ENCODE measurements at regions not wholly inside any gene's neighbourhood (a gene's known extent, or its start where the extent isn't known, plus 50 kb on each side); places are given as distances from the start of the nearest gene placed in this dataset.
A peak's percentile ranks its signal among the peaks of the same experiment; 100 is the strongest.

DNA sequence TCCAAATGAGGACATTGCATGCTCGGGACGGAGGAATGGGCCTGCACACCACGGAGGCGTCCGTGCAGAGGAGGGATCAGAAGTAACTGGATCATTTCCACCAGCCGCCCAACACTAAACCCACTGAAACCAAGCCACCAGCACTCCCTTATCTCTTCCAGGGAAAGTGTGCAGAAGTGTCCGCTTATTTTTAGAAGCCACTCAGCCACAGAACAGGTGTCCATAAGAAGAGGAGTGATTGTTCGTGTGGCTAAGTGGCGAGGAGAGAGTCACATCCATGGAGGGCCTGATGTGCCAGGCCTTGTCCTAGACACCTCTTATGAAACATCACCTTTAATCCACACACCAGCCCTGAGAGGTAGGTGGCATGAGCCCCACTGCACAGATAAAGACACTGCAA lies 407.9 kb upstream of the NPVF start:
- no peak for DNase-seq (ENCODE audit: low spot score)
- intact Hi-C loops (cut with DNase I), result no loop called here

GRCh38 chr7:25636871-25637283 lies 408.6 kb upstream of the NPVF start:
- intact Hi-C loops (cut with DNase I), result no loop called here
- no peak for DNase-seq (ENCODE audit: low spot score)

GRCh38 chr7:25638068-25638467 lies 409.8 kb upstream of the NPVF start:
- intact Hi-C loops (cut with DNase I), result no loop called here
- no peak for DNase-seq (ENCODE audit: low spot score)

DNA sequence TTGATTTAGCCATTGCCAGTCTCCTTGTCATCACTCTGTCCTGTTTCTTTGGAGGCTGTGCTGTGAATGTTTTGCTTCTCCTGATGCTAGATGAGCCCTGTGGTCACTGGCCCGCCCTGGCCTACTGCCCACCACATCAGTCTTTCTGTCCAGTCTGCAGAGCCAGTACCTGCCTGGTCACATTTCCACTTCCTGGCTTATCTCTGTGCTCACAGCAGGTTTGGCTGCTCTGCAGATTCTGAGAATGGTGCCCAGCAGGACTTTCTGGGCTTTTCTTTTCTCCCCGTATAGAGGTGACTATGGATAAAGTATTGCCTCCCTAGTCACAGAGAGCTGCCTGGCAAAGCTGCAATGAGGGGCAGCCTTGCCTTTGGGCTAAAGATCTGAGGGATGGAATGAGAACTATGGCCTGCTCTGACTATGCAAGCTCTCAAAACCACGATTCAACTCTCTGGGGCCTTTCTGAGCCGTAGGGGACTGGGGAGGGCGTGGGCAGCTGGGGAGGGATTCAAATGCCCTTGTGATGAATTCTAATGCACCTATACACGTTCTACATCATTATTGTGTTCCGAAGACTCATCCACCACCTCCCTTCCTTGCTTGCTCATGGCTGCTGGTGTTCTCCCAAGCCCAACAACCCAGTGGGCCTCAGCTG lies 410.4 kb upstream of the NPVF start:
- intact Hi-C loops (cut with DNase I), result no loop called here

GRCh38 chr7:25642849-25643248 lies 414.6 kb upstream of the NPVF start:
- intact Hi-C loops (cut with DNase I), result no loop called here
- no peak for DNase-seq (ENCODE audit: low spot score)

More for the DNA sequence above, 410.4 kb upstream of the NPVF start:
- no peak for DNase-seq (ENCODE audit: low spot score)

DNA sequence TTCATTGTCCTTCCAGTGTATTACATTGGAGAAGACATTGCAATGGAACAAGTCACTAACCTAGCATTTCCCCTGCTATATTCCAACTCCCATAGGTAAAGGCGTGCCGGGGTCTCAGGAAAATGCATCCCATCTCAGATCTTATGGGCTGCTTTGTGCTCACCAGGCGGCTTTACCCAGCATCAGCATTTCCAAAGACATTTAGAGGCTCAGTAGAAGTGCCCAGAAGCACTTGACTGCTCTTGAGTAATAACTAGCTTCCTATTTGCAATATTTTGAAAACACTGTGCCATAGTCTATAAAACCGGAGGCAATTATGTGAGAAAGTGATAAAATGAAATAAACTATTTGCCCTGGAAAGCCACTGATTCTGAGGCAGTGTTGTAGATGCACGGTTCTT lies 415.0 kb upstream of the NPVF start:
- no peak for DNase-seq (ENCODE audit: low spot score)
- intact Hi-C loops (cut with DNase I), result no loop called here

DNA sequence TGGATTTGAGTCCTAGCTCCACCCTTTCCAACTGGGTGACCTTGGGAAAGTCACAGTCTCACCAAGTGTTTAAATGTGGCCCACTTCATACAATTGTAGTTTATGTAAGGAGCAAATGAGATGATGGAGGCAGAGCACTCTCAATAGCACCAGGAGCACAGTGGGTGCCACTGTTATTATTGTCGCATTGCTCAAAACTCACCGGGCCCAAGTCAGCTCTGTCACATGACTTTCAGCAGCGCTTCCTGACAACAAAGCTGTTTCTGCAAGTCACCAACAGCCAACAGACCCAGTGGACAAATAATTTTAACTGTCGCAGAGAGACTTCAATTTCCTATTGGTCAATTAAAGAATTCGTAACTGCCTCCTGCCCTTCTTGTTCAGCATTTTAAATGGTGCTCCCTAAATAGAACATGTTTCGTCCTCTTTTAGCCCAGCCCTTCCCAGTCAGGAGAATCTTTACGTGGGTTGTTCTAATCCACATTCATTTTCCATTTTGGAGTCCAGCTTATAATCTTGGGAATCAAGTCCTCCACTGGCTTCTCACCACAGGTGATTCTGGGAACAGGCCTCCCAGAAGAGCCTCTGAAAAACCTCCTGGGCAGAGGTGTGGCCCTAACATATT lies 415.6 kb upstream of the NPVF start:
- intact Hi-C loops (cut with DNase I), result no loop called here
- DNase-seq (ENCODE audit: low spot score), result no peak

DNA sequence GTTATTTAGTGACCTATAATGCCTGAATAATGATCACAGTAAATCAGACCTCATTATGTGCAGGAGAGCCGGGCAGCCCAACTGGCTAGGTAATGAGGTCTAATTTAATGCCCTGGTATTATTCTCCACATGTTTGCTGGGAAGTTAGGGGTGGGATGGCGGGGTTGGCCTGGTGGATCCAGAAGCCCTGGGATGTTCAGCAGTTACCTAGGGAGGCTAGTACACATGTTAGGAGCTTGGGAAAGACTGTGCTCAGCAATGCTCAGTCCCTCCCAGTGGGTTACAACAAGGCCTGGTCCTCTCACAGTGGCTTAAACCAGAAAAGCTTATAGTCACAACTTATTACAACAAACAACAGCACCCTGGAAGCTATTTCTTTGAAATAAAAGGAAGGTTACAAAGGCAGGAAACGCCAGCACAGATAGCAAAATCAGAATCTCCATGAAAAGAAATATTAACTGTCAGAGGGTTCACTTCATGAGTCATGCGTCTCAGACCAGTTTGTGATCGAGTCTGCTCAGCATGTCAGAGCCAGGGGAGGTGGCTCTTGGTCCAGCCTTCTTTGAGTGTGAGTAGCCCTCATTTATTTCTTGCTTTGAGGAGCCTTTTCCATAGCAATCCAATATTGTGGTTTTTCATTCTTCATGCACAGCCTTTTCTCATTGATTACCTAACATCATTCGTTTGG lies 418.6 kb upstream of the NPVF start:
- DNase-seq (ENCODE audit: low spot score), result no peak
- intact Hi-C loops (cut with DNase I), result no loop called here

DNA sequence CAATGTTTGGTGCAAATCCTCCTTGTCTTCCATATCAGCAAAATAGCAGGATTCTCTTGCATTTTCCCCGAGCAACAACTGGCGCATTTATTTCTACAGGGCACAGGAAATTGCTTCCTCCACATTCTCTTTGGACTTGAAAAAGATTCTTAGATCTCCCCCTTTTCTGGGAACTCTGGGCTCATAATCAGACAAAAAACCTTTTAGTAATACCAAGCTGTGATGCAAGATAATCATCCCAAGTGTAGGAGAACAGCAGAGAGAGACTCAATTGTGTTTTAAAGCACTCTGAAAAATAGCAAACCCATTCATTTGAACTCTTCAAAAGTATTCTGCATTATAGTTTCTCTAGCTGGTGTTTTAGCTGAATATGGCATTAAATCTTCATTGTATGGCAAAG lies 419.6 kb upstream of the NPVF start:
- intact Hi-C loops (cut with DNase I), result no loop called here
- DNase-seq (ENCODE audit: low spot score), result no peak

DNA sequence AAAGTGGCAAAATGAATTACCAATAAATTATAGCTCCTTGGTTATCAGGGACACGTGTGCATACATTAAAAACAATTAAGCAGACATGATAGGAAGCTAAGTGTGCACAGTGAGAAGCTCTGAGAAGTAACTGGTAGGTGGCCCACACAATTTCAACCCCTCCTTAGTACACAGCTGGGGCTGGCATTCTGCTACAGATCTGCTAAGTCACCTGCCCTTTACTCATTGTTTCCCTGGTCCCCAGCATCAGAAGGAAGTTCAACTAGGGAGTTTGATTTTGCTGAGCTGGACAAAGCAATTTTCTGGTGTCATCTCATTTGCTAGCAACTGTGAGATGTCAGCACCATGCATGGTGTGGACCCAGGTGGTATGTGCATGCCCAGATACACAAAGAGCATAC lies 424.1 kb upstream of the NPVF start:
- intact Hi-C loops (cut with DNase I), result no loop called here
- DNase-seq (ENCODE audit: low spot score), result no peak

- intact Hi-C loops (cut with DNase I), result no loop called here
Measured at GRCh38 chr7:25653384-25653783, 425.1 kb upstream of the NPVF start.

DNA sequence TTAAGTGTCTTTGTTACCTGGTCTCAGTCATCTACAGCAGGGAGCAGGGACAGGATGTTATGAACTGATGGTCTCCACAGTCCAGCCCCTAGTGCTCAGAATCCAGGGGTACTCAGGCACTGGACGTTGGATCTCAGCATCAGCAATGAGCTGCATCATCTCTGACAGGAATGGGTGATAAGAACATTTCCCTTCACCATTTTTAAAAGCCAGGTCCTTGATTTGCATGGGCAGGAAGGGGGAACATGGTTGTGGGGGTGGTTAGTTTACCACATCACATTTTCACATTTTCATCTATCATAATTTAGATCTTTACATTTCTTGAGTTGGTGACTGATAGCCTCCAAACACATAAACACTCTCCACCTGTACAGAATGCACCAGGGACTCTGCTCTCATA lies 427.8 kb upstream of the NPVF start:
- no peak for DNase-seq (ENCODE audit: low spot score)
- intact Hi-C loops (cut with DNase I), result no loop called here

More at GRCh38 chr7:25653384-25653783, 425.1 kb upstream of the NPVF start:
- no peak for DNase-seq (ENCODE audit: low spot score)

DNA sequence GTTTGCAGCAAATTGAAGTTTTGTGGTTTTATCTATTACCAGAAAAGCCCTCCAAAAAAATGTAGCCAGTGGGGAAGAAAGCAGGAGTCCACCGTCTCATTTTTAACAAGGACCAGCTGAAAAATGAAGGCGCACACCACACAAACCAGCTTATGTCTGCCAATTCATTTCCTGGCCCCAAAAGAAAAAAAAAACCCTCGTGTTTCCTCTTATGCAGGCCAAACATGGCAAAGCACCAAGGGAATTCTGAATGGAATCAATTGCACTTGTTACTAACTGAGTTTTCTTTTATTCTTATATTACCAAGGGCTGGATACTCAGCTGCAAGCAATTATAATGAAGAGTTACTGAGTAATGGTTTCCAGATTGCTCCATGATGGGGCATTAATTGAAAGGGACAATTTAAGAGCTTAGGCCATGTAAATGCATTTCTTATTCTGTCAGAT lies 428.3 kb upstream of the NPVF start:
- intact Hi-C loops (cut with DNase I), result no loop called here
- no peak for DNase-seq (ENCODE audit: low spot score)

DNA sequence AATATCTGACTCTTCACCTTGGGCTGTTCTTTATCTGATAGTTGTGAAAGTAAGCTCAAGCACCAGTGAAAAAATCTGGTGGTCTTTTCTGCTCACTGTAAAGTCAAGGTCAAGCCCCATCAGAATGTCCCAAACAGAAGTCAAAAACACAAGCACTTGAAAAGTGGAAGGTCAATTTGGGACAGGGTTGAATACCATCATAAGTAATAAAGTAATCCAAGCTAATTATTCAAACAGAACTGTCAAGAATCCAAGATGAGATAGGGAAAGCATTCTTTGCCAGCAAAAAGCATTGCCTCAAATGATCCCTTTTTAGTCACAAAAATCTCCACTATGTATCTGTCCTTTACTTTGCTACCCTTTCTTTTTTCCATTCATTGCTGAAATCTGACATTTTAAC lies 430.1 kb upstream of the NPVF start:
- intact Hi-C loops (cut with DNase I), result no loop called here

GRCh38 chr7:25659841-25660240 lies 431.6 kb upstream of the NPVF start:
- no peak for DNase-seq (ENCODE audit: low spot score)
- intact Hi-C loops (cut with DNase I), result loop anchor here (10.0 kb wide), 2 partner anchors 185 to 1595 kb away; no protein-coding TSS in a partner anchor

More for the DNA sequence above, 430.1 kb upstream of the NPVF start:
- no peak for DNase-seq (ENCODE audit: low spot score)

- intact Hi-C loops (cut with DNase I), result loop anchor here (10.0 kb wide), 2 partner anchors 182 to 1598 kb away; no protein-coding TSS in a partner anchor
- DNase-seq (ENCODE audit: low spot score), result no peak
Measured at GRCh38 chr7:25662841-25663800, 434.8 kb upstream of the NPVF start.

GRCh38 chr7:25663877-25664276 lies 435.6 kb upstream of the NPVF start:
- intact Hi-C loops (cut with DNase I), result loop anchor here (10.0 kb wide), 2 partner anchors 181 to 1599 kb away; no protein-coding TSS in a partner anchor

GRCh38 chr7:25664593-25664992 lies 436.3 kb upstream of the NPVF start:
- intact Hi-C loops (cut with DNase I), result loop anchor here (10.0 kb wide), 2 partner anchors 180 to 1600 kb away; no protein-coding TSS in a partner anchor
- no peak for DNase-seq (ENCODE audit: low spot score)

More at GRCh38 chr7:25663877-25664276, 435.6 kb upstream of the NPVF start:
- DNase-seq (ENCODE audit: low spot score), result no peak

GRCh38 chr7:25665374-25665773 lies 437.1 kb upstream of the NPVF start:
- peak; percentile 85 for DNase-seq (ENCODE audit: low spot score)
- intact Hi-C loops (cut with DNase I), result loop anchor here (10.0 kb wide), 2 partner anchors 179 to 1601 kb away; no protein-coding TSS in a partner anchor
